ENCODE measurements at regions not wholly inside any gene's neighbourhood (a gene's known extent, or its start where the extent isn't known, plus 50 kb on each side); places are given as distances from the start of the nearest gene placed in this dataset.

GRCh38 chr17:53630115-53630514, 192.6 kb upstream of the KIF2B start:
- no peak for TF ChIP-seq CTCF (IDR thresholded peaks at IDR 0.05)
- TF ChIP-seq POLR2A (IDR thresholded peaks at IDR 0.05), result no peak
